NOMO-1 treated with DMSO at 0.1 percent for 48 hours (cell line): ENCODE measurements at regions not wholly inside any gene's neighbourhood (a gene's known extent, or its start where the extent isn't known, plus 50 kb on each side); places are given as distances from the start of the nearest gene placed in this dataset.
"Not testable (repeated sequence)": the region's sequence is repeated elsewhere in the genome, so short reads cannot be mapped to it uniquely, and the experiment has no call there.

Source experiments
- DNase-seq: peaks from one replicate; lab custom pipeline; 2025; ENCODE audit not compliant: unreplicated experiment; lab: John Stamatoyannopoulos, UW

GRCh38 chr5:17816944-17817343 lies 182.7 kb downstream of the TAF11L14 start:
- no peak for DNase-seq

GRCh38 chr5:17817990-17818389 lies 183.7 kb downstream of the TAF11L14 start:
- no peak for DNase-seq

- DNase-seq, result no peak
These were observed 185.5 kb downstream of the TAF11L14 start for GRCh38 chr5:17819783-17820182.

- DNase-seq, result no peak
These were observed 194.4 kb downstream of the TAF11L14 start for GRCh38 chr5:17828681-17829080.

GRCh38 chr5:17829456-17829855 lies 195.2 kb downstream of the TAF11L14 start:
- DNase-seq, result no peak

GRCh38 chr5:17831279-17831678 lies 197.0 kb downstream of the TAF11L14 start:
- no peak for DNase-seq

- no peak for DNase-seq
These were observed 198.9 kb downstream of the TAF11L14 start for GRCh38 chr5:17832949-17833745.

- DNase-seq, result no peak
These were observed 203.5 kb downstream of the TAF11L14 start for GRCh38 chr5:17837757-17838156.

GRCh38 chr5:17838469-17838868 lies 204.2 kb downstream of the TAF11L14 start:
- DNase-seq, result no peak

- DNase-seq, result no peak
These were observed 205.6 kb downstream of the TAF11L14 start for GRCh38 chr5:17839848-17840247.

GRCh38 chr5:17846496-17846895 lies 212.2 kb downstream of the TAF11L14 start:
- DNase-seq, result no peak

- DNase-seq, result no peak
These were observed 213.0 kb downstream of the TAF11L14 start for GRCh38 chr5:17847286-17847685.

- DNase-seq, result no peak
These were observed 217.9 kb downstream of the TAF11L14 start for GRCh38 chr5:17852111-17852510.

- no peak for DNase-seq
These were observed 218.5 kb downstream of the TAF11L14 start for GRCh38 chr5:17852740-17853139.

- no peak for DNase-seq
These were observed 220.6 kb downstream of the TAF11L14 start for GRCh38 chr5:17854901-17855300.

- DNase-seq, result no peak
These were observed 226.5 kb downstream of the TAF11L14 start for GRCh38 chr5:17860660-17861315.

- DNase-seq, result not testable (repeated sequence)
These were observed 230.6 kb downstream of the TAF11L14 start for GRCh38 chr5:17864903-17865302.

- not testable (repeated sequence) for DNase-seq
These were observed 231.7 kb downstream of the TAF11L14 start for GRCh38 chr5:17865966-17866365.

- DNase-seq, result peak; percentile 43
These were observed 237.9 kb downstream of the TAF11L14 start for GRCh38 chr5:17872204-17872603.

- no peak for DNase-seq
These were observed 244.3 kb downstream of the TAF11L14 start for GRCh38 chr5:17878541-17878940.

- no peak for DNase-seq
These were observed 245.0 kb downstream of the TAF11L14 start for GRCh38 chr5:17879276-17879675.

- no peak for DNase-seq
These were observed 246.6 kb downstream of the TAF11L14 start for GRCh38 chr5:17880869-17881268.
